Transverse colon (tissue), 4 donors: ENCODE measurements at regions not wholly inside any gene's neighbourhood (a gene's known extent, or its start where the extent isn't known, plus 50 kb on each side); places are given as distances from the start of the nearest gene placed in this dataset.

ENCODE experiments used
- DNase-seq: peaks from one replicate; pipeline ENCODE4 v3.0.0-alpha.2; 2019
- H3K27ac ChIP-seq, 4 donors: fragments of 200-600 bp; sonication (generic); 2 replicates each; pipeline ENCODE4 v1.5.1; 2016 to 2018; ENCODE audit warnings: inconsistent platforms in 4 of 4
- H3K27me3 ChIP-seq: fragments of 200-600 bp; sonication (generic); 2 replicates; pipeline ENCODE4 v1.5.1; 2017; ENCODE audit warnings: inconsistent platforms
- H3K36me3 ChIP-seq, 4 donors: fragments of 200-600 bp; sonication (generic); 2 replicates each; pipeline ENCODE4 v1.5.1; 2017 to 2019; ENCODE audit warnings: inconsistent platforms in 4 of 4
- H3K4me1 ChIP-seq, 4 donors: fragments of 200-600 bp; sonication (generic); 2 replicates each; pipeline ENCODE4 v1.5.1; 2017 to 2020; ENCODE audit warnings: inconsistent platforms in 4 of 4
- H3K4me3 ChIP-seq, 4 donors: fragments of 200-600 bp; sonication (generic); 1 replicate in 1 of 4; 2 replicates in 3 of 4; pipeline versions ENCODE4 v1.5.1 to v1.6.1; 2017 to 2019; ENCODE audit warnings: inconsistent platforms in 4 of 4
- H3K9me3 ChIP-seq, 2 donors: fragments of 200-600 bp; sonication (generic); 2 replicates each; pipeline ENCODE4 v1.5.1; 2017 to 2019; ENCODE audit warnings: inconsistent platforms in 2 of 2
- EP300 ChIP-seq: sonication (generic); formaldehyde crosslinking; IDR thresholded peaks from one replicate; pipeline ENCODE4 v1.6.1; 2017; ENCODE audit warnings: antibody characterized with exemption, low read depth
- POLR2A ChIP-seq: fragments of 450-650 bp; IDR thresholded peaks from one replicate; pipeline ENCODE4 v1.6.1; 2016; ENCODE audit warnings: antibody characterized with exemption, mild to moderate bottlenecking, moderate library complexity
- POLR2AphosphoS5 ChIP-seq, 3 donors: sonication (generic); formaldehyde crosslinking; IDR thresholded peaks; one replicate each; pipeline ENCODE4 v1.6.1; 2016; ENCODE audit warnings: antibody characterized with exemption in 3 of 3
- WGBS, 2 donors: methylation state at CpG; one replicate each; pipeline ENCODE4 v1.1.5; 2018; ENCODE audit warnings: low coverage in 1 of 2; 5-methylcytosine and 5-hydroxymethylcytosine counted together
- in situ Hi-C, 4 donors: fragments of 200-750 bp; cut with MboI; loops; one replicate each; pipeline versions ENCODE4 v1.15.0 to v1.15.1; 2017; ENCODE audit warnings: low sequenced_read_pairs in 3 of 4, low pct_ligation_motif_present in 1 of 4, low pct_unique_long_range_greater_than_20kb in 1 of 4
- intact Hi-C: fragments of 100-400 bp; cut with DNase I; formaldehyde crosslinking; loops from one replicate; pipeline ENCODE4 v1.15.1; 2023; ENCODE audit warnings: low total_unique reads
- TF ChIP-seq, protein P1 (sequence below), 5 experiments: fragments of 200-600 bp in 3 of 5; fragments of 450-650 bp in 2 of 5; sonication (generic) in 3 of 5; IDR thresholded peaks; 1 replicate in 2 of 5; 2 replicates in 3 of 5; pipeline ENCODE4 v1.5.1; 2016 to 2017; ENCODE audit warnings: antibody characterized with exemption in 5 of 5, inconsistent platforms in 3 of 5, mild to moderate bottlenecking in 2 of 5, moderate library complexity in 1 of 5

- intact Hi-C loops = no loop called here
- DNase-seq = no peak
- H3K4me3 ChIP-seq = no peak overlapping the region
- no peaks in the 10 kb centered on the region for H3K36me3 ChIP-seq
- no peaks in the 10 kb centered on the region for H3K9me3 ChIP-seq
- no peak for TF ChIP-seq POLR2AphosphoS5 (IDR thresholded peaks at IDR 0.05)
- no peak for TF ChIP-seq POLR2A
- TF ChIP-seq EP300 = no peak
- no peaks in the 10 kb centered on the region for H3K27me3 ChIP-seq
- in situ Hi-C loops = no loop called here
- no peak overlapping the region for H3K27ac ChIP-seq
- 51 to 79% methylated on average over 2 to 3 of the region's 3 CpGs for WGBS, 2 donors
- no peaks in the 10 kb centered on the region for H3K4me1 ChIP-seq
Observed at GRCh38 chr7:67955061-67955460, 958.4 kb downstream of the TYW1 start.

GRCh38 chr7:67962863-67963262 is 966.2 kb downstream of the TYW1 start:
- Histone ChIP-seq H3K36me3 (no peaks in the 10 kb centered on the region), H3K4me1 (no peaks in the 10 kb centered on the region), H3K27me3 (no peaks in the 10 kb centered on the region), H3K27ac (no peak overlapping the region), H3K9me3 (no peaks in the 10 kb centered on the region), H3K4me3 (no peak overlapping the region)
- no peak for DNase-seq
- in situ Hi-C loops = no loop called here
- intact Hi-C loops = no loop called here
- WGBS, 2 donors = 88% methylated on average over 1 of the region's 1 CpG; no CpG with 5 or more reads in 1 of the 2 donors
- TF ChIP-seq POLR2A = no peak
- no peak for TF ChIP-seq EP300
- TF ChIP-seq, protein P1, sequence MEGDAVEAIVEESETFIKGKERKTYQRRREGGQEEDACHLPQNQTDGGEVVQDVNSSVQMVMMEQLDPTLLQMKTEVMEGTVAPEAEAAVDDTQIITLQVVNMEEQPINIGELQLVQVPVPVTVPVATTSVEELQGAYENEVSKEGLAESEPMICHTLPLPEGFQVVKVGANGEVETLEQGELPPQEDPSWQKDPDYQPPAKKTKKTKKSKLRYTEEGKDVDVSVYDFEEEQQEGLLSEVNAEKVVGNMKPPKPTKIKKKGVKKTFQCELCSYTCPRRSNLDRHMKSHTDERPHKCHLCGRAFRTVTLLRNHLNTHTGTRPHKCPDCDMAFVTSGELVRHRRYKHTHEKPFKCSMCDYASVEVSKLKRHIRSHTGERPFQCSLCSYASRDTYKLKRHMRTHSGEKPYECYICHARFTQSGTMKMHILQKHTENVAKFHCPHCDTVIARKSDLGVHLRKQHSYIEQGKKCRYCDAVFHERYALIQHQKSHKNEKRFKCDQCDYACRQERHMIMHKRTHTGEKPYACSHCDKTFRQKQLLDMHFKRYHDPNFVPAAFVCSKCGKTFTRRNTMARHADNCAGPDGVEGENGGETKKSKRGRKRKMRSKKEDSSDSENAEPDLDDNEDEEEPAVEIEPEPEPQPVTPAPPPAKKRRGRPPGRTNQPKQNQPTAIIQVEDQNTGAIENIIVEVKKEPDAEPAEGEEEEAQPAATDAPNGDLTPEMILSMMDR (IDR thresholded peaks at IDR 0.05) = no peak
- no peak for TF ChIP-seq POLR2AphosphoS5 (IDR thresholded peaks at IDR 0.05)

DNA sequence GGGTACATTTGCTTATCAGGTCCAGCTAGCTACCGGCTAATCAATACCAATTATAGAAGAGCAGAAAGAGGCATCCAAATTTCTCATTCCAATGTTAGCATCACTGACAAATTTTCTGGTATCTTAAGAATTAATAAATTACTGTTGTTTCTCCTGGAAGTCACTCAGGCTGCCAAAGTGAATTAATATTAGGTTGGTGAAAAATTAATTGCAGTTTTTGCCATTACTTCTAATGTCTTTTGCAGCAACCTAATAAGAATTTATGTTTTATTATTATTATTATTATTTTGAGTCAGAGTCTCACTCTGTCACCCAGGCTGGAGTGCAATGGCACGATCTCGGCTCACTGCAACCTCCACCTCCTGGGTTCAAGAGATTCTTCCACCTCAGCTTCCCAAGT is 979.9 kb downstream of the TYW1 start:
- WGBS, 2 donors = 92 to 100% methylated on average over 3 of the region's 3 CpGs
- Histone ChIP-seq H3K4me3 (no peak overlapping the region), H3K36me3 (no peaks in the 10 kb centered on the region), H3K9me3 (no peaks in the 10 kb centered on the region), H3K27me3 (no peaks in the 10 kb centered on the region), H3K4me1 (no peaks in the 10 kb centered on the region), H3K27ac (no peak overlapping the region)
- intact Hi-C loops = no loop called here
- in situ Hi-C loops = no loop called here
- no peak for DNase-seq
- no peak for TF ChIP-seq POLR2AphosphoS5 (IDR thresholded peaks at IDR 0.05)
- TF ChIP-seq EP300 = no peak
- no peak for TF ChIP-seq POLR2A
- TF ChIP-seq, protein P1 (IDR thresholded peaks at IDR 0.05) = no peak

GRCh38 chr7:67983486-67983885 is 986.9 kb downstream of the TYW1 start:
- in situ Hi-C loops (no loop called here), intact Hi-C loops (no loop called here)
- 57 to 75% methylated on average over 1 of the region's 1 CpG for WGBS, 2 donors
- DNase-seq = no peak
- Histone ChIP-seq H3K9me3 (no peaks in the 10 kb centered on the region), H3K4me1 (no peaks in the 10 kb centered on the region), H3K27me3 (no peaks in the 10 kb centered on the region), H3K36me3 (no peaks in the 10 kb centered on the region), H3K4me3 (no peak overlapping the region), H3K27ac (no peak overlapping the region)
- no peak for TF ChIP-seq POLR2A
- no peak for TF ChIP-seq POLR2AphosphoS5 (IDR thresholded peaks at IDR 0.05)
- TF ChIP-seq, protein P1 (IDR thresholded peaks at IDR 0.05) = no peak
- no peak for TF ChIP-seq EP300

- Histone ChIP-seq H3K27ac (no peak overlapping the region), H3K27me3 (no peaks in the 10 kb centered on the region), H3K4me3 (no peak overlapping the region), H3K9me3 (no peaks in the 10 kb centered on the region), H3K36me3 (no peaks in the 10 kb centered on the region), H3K4me1 (no peaks in the 10 kb centered on the region)
- DNase-seq = no peak
- intact Hi-C loops (no loop called here), in situ Hi-C loops (no loop called here)
- 59 to 64% methylated on average over 4 of the region's 4 CpGs for whole genome bisulfite sequencing, 2 donors
- no peak for TF ChIP-seq EP300
- TF ChIP-seq POLR2A = no peak
- TF ChIP-seq, protein P1 (IDR thresholded peaks at IDR 0.05) = no peak
- TF ChIP-seq POLR2AphosphoS5 (IDR thresholded peaks at IDR 0.05) = no peak
Observed at GRCh38 chr7:67984326-67984725, 987.7 kb downstream of the TYW1 start.
